Central memory CD8-positive, alpha-beta T cell (primary cell): ENCODE measurements at regions not wholly inside any gene's neighbourhood (a gene's known extent, or its start where the extent isn't known, plus 50 kb on each side); places are given as distances from the start of the nearest gene placed in this dataset.
"Not testable (repeated sequence)": the region's sequence is repeated elsewhere in the genome, so short reads cannot be mapped to it uniquely, and the experiment has no call there.

Experiments
- ATAC-seq: fragments of 150-1000 bp; cut with Tn5 transposase; replicated peaks from 2 replicates; pipeline ENCODE4 v1.10.0; 2022; ENCODE audit warnings: mild to moderate bottlenecking, moderate FRiP score, moderate number of reproducible peaks; ENCODE audit not compliant: poor library complexity, severe bottlenecking; ENCODE audit errors: extremely low read depth
- DNase-seq, 2 donors: peaks; one replicate each; pipeline ENCODE4 v3.0.0; 2021; ENCODE audit warnings: low spot score in 2 of 2
- H3K27ac Mint-ChIP-seq: one replicate; pipeline ENCODE4 v1.8.0; 2022; ENCODE audit warnings: low read depth, mild to moderate bottlenecking, moderate library complexity, mixed read lengths
- H3K27me3 Mint-ChIP-seq: one replicate; pipeline ENCODE4 v1.8.0; 2022; ENCODE audit warnings: mixed read lengths
- H3K36me3 Mint-ChIP-seq: one replicate; pipeline ENCODE4 v1.8.0; 2022; ENCODE audit warnings: mild to moderate bottlenecking, moderate library complexity, mixed read lengths; ENCODE audit not compliant: insufficient read depth
- H3K4me1 Mint-ChIP-seq: one replicate; pipeline ENCODE4 v1.8.0; 2022; ENCODE audit warnings: mixed read lengths
- H3K4me3 Mint-ChIP-seq: one replicate; pipeline ENCODE4 v1.8.0; 2022; ENCODE audit warnings: mild to moderate bottlenecking, moderate library complexity, mixed read lengths
- H3K9me3 Mint-ChIP-seq: one replicate; pipeline ENCODE4 v1.8.0; 2022; ENCODE audit warnings: mixed read lengths

GRCh38 chr10:3556191-3557017 is 228.6 kb downstream of the KLF6 start:
- H3K27ac Mint-ChIP-seq, H3K9me3 Mint-ChIP-seq, H3K27me3 Mint-ChIP-seq, ATAC-seq, H3K36me3 Mint-ChIP-seq, DNase-seq: not testable (repeated sequence)
- Mint-ChIP-seq H3K4me1 (peaks cover 23% of the 10 kb centered on the region), H3K4me3 (peak overlapping the region; percentile 43)

GRCh38 chr10:3554121-3554522 is 230.9 kb downstream of the KLF6 start:
- DNase-seq (no peak), ATAC-seq (peak; percentile 19)
- H3K4me1 Mint-ChIP-seq = peaks cover 23% of the 10 kb centered on the region
- peaks cover 6% of the 10 kb centered on the region for H3K27me3 Mint-ChIP-seq
- no peaks in the 10 kb centered on the region for H3K36me3 Mint-ChIP-seq
- peak overlapping the region; percentile 50 for H3K4me3 Mint-ChIP-seq
- H3K9me3 Mint-ChIP-seq = no peaks in the 10 kb centered on the region
- peak overlapping the region; percentile 17 for H3K27ac Mint-ChIP-seq

GRCh38 chr10:3552281-3552680 is 232.7 kb downstream of the KLF6 start:
- Mint-ChIP-seq H3K27me3 (no peaks in the 10 kb centered on the region), H3K36me3 (no peaks in the 10 kb centered on the region), H3K27ac (no peak overlapping the region), H3K4me3 (no peak overlapping the region), H3K4me1 (peaks cover 23% of the 10 kb centered on the region), H3K9me3 (no peaks in the 10 kb centered on the region)
- ATAC-seq (no peak), DNase-seq (no peak)

GRCh38 chr10:3551761-3552160 is 233.2 kb downstream of the KLF6 start:
- no peak for ATAC-seq
- Mint-ChIP-seq H3K27me3 (no peaks in the 10 kb centered on the region), H3K27ac (no peak overlapping the region), H3K4me3 (no peak overlapping the region), H3K9me3 (no peaks in the 10 kb centered on the region), H3K4me1 (peaks cover 23% of the 10 kb centered on the region), H3K36me3 (no peaks in the 10 kb centered on the region)
- DNase-seq = no peak

GRCh38 chr10:3549118-3549517 is 235.9 kb downstream of the KLF6 start:
- H3K27ac Mint-ChIP-seq = no peak overlapping the region
- no peak overlapping the region for H3K4me3 Mint-ChIP-seq
- ATAC-seq (no peak), DNase-seq (no peak)
- no peaks in the 10 kb centered on the region for H3K36me3 Mint-ChIP-seq
- H3K4me1 Mint-ChIP-seq = peaks cover 7% of the 10 kb centered on the region
- peaks cover 12% of the 10 kb centered on the region for H3K27me3 Mint-ChIP-seq
- no peaks in the 10 kb centered on the region for H3K9me3 Mint-ChIP-seq

GRCh38 chr10:3548702-3549101 is 236.3 kb downstream of the KLF6 start:
- Mint-ChIP-seq H3K4me3 (no peak overlapping the region), H3K27me3 (peaks cover 16% of the 10 kb centered on the region), H3K27ac (no peak overlapping the region), H3K9me3 (no peaks in the 10 kb centered on the region), H3K4me1 (peaks cover 5% of the 10 kb centered on the region), H3K36me3 (no peaks in the 10 kb centered on the region)
- ATAC-seq (no peak), DNase-seq (no peak)

GRCh38 chr10:3548076-3548475 is 236.9 kb downstream of the KLF6 start:
- no peaks in the 10 kb centered on the region for H3K36me3 Mint-ChIP-seq
- no peak for DNase-seq
- peaks cover 16% of the 10 kb centered on the region for H3K27me3 Mint-ChIP-seq
- no peaks in the 10 kb centered on the region for H3K9me3 Mint-ChIP-seq
- no peak overlapping the region for H3K4me3 Mint-ChIP-seq
- H3K4me1 Mint-ChIP-seq = peaks cover 5% of the 10 kb centered on the region
- ATAC-seq = no peak
- H3K27ac Mint-ChIP-seq = no peak overlapping the region

GRCh38 chr10:3544561-3544960 is 240.4 kb downstream of the KLF6 start:
- Mint-ChIP-seq H3K9me3 (no peaks in the 10 kb centered on the region), H3K27me3 (peaks cover 16% of the 10 kb centered on the region), H3K27ac (no peak overlapping the region), H3K36me3 (peaks cover 2% of the 10 kb centered on the region), H3K4me1 (no peaks in the 10 kb centered on the region), H3K4me3 (no peak overlapping the region)
- DNase-seq (no peak), ATAC-seq (no peak)

- no peak for ATAC-seq
- Mint-ChIP-seq H3K27ac (no peak overlapping the region), H3K36me3 (peaks cover 2% of the 10 kb centered on the region), H3K4me1 (no peaks in the 10 kb centered on the region), H3K9me3 (no peaks in the 10 kb centered on the region), H3K27me3 (peaks cover 16% of the 10 kb centered on the region), H3K4me3 (no peak overlapping the region)
- no peak for DNase-seq
Observed at GRCh38 chr10:3542185-3542611, 242.8 kb downstream of the KLF6 start.

- Mint-ChIP-seq H3K4me3 (no peak overlapping the region), H3K36me3 (peaks cover 2% of the 10 kb centered on the region), H3K27me3 (peaks cover 11% of the 10 kb centered on the region), H3K27ac (no peak overlapping the region), H3K4me1 (no peaks in the 10 kb centered on the region), H3K9me3 (no peaks in the 10 kb centered on the region)
- ATAC-seq (no peak), DNase-seq (no peak)
Observed at GRCh38 chr10:3539696-3540383, 245.2 kb downstream of the KLF6 start.

GRCh38 chr10:3538656-3539531 is 246.1 kb downstream of the KLF6 start:
- no peaks in the 10 kb centered on the region for H3K4me1 Mint-ChIP-seq
- H3K9me3 Mint-ChIP-seq = no peaks in the 10 kb centered on the region
- no peak overlapping the region for H3K4me3 Mint-ChIP-seq
- H3K36me3 Mint-ChIP-seq = peaks cover 2% of the 10 kb centered on the region
- DNase-seq = no peak
- peaks cover 1% of the 10 kb centered on the region for H3K27me3 Mint-ChIP-seq
- no peak overlapping the region for H3K27ac Mint-ChIP-seq
- no peak for ATAC-seq

GRCh38 chr10:3538291-3538655 is 246.7 kb downstream of the KLF6 start:
- no peak for ATAC-seq
- H3K4me1 Mint-ChIP-seq = no peaks in the 10 kb centered on the region
- H3K9me3 Mint-ChIP-seq = no peaks in the 10 kb centered on the region
- no peak overlapping the region for H3K27ac Mint-ChIP-seq
- peaks cover 2% of the 10 kb centered on the region for H3K36me3 Mint-ChIP-seq
- H3K4me3 Mint-ChIP-seq = no peak overlapping the region
- H3K27me3 Mint-ChIP-seq = no peaks in the 10 kb centered on the region
- no peak for DNase-seq
